ENCODE measurements at regions not wholly inside any gene's neighbourhood (a gene's known extent, or its start where the extent isn't known, plus 50 kb on each side); places are given as distances from the start of the nearest gene placed in this dataset.

GRCh38 chr5:167284222-167284890 lies 1007.1 kb upstream of the WWC1 start:
- H3K36me3 ChIP-seq (ENCODE audit: control insufficient read depth in 1 of 2, insufficient read depth in 2 of 2, low read depth in 1 of 2, low read length in 2 of 2) = no peaks in the 10 kb centered on the region
- H3K9me3 ChIP-seq (ENCODE audit: control insufficient read depth, low read length) = no peaks in the 10 kb centered on the region
- no peak overlapping the region for H2BK15ac ChIP-seq (ENCODE audit: low read depth, poor library complexity, severe bottlenecking)
- H2BK5ac ChIP-seq (ENCODE audit: low read depth, low read length, poor library complexity, severe bottlenecking) = no peak overlapping the region
- peak; percentile 27 for DNase-seq
- peaks cover 0 to 9% of the 10 kb centered on the region in 2 experiments for H3K27me3 ChIP-seq (ENCODE audit: control insufficient read depth in 1 of 2, insufficient read depth in 1 of 2, low read length in 2 of 2)
- 86% methylated on average over 6 of the region's 6 CpGs for WGBS
- H3K4me3 ChIP-seq (ENCODE audit: insufficient read depth in 1 of 2, low read depth in 1 of 2, low read length in 2 of 2) = no peak overlapping the region
- H3K23ac ChIP-seq (ENCODE audit: low read length in 2 of 2) = peak overlapping the region in 1 of 2 experiments; percentile 26
- H3K4ac ChIP-seq (ENCODE audit: low read depth in 1 of 2, low read length in 2 of 2) = no peak overlapping the region
- no peak overlapping the region for H2AK5ac ChIP-seq (ENCODE audit: low read length, severe bottlenecking)
- no peak overlapping the region for H2BK12ac ChIP-seq (ENCODE audit: low read length in 2 of 2)
- peak overlapping the region in 1 of 2 experiments; percentile 77 for H3K14ac ChIP-seq (ENCODE audit: low read length in 2 of 2)
- H3K18ac ChIP-seq (ENCODE audit: low read depth in 1 of 2, low read length in 2 of 2) = no peak overlapping the region
- H3K27ac ChIP-seq (ENCODE audit: low read length, poor library complexity, severe bottlenecking) = no peak overlapping the region
- H2BK120ac ChIP-seq (ENCODE audit: low read depth, low read length) = no peak overlapping the region
- H2AFZ ChIP-seq (ENCODE audit: low read depth, low read length) = no peak overlapping the region
- H3K9ac ChIP-seq (ENCODE audit: low read length) = no peak overlapping the region
- H3K4me1 ChIP-seq (ENCODE audit: control insufficient read depth, insufficient read depth, low read depth, low read length) = peaks cover 6% of the 10 kb centered on the region
- no peaks in the 10 kb centered on the region for H3K79me1 ChIP-seq (replicated peaks; ENCODE audit: low read length, poor library complexity, severe bottlenecking)
- H3K4me2 ChIP-seq (ENCODE audit: low read length, poor library complexity, severe bottlenecking) = no peak overlapping the region
- H4K8ac ChIP-seq (ENCODE audit: low read length) = no peak overlapping the region
- no peak overlapping the region for H4K91ac ChIP-seq (ENCODE audit: low read length)

GRCh38 chr5:167285591-167285990 lies 1005.9 kb upstream of the WWC1 start:
- no peak overlapping the region for H2BK120ac ChIP-seq (ENCODE audit: low read depth, low read length)
- no peak overlapping the region for H3K27ac ChIP-seq (ENCODE audit: low read length, poor library complexity, severe bottlenecking)
- H4K91ac ChIP-seq (ENCODE audit: low read length) = no peak overlapping the region
- no peak overlapping the region for H3K4me3 ChIP-seq (ENCODE audit: insufficient read depth in 1 of 2, low read depth in 1 of 2, low read length in 2 of 2)
- H3K23ac ChIP-seq (ENCODE audit: low read length in 2 of 2) = peak overlapping the region in 1 of 2 experiments; percentile 60
- H2BK12ac ChIP-seq (ENCODE audit: low read length in 2 of 2) = no peak overlapping the region
- H3K4ac ChIP-seq (ENCODE audit: low read depth in 1 of 2, low read length in 2 of 2) = no peak overlapping the region
- H2BK15ac ChIP-seq (ENCODE audit: low read depth, poor library complexity, severe bottlenecking) = no peak overlapping the region
- H3K9ac ChIP-seq (ENCODE audit: low read length) = no peak overlapping the region
- peak overlapping the region in 1 of 2 experiments; percentile 75 for H3K14ac ChIP-seq (ENCODE audit: low read length in 2 of 2)
- no peak overlapping the region for H2BK5ac ChIP-seq (ENCODE audit: low read depth, low read length, poor library complexity, severe bottlenecking)
- H3K9me3 ChIP-seq (ENCODE audit: control insufficient read depth, low read length) = no peaks in the 10 kb centered on the region
- no peak overlapping the region for H4K8ac ChIP-seq (ENCODE audit: low read length)
- H3K36me3 ChIP-seq (ENCODE audit: control insufficient read depth in 1 of 2, insufficient read depth in 2 of 2, low read depth in 1 of 2, low read length in 2 of 2) = no peaks in the 10 kb centered on the region
- H3K27me3 ChIP-seq (ENCODE audit: control insufficient read depth in 1 of 2, insufficient read depth in 1 of 2, low read length in 2 of 2) = peaks cover 0 to 9% of the 10 kb centered on the region in 2 experiments
- no peak overlapping the region for H2AK5ac ChIP-seq (ENCODE audit: low read length, severe bottlenecking)
- DNase-seq = no peak
- H3K4me2 ChIP-seq (ENCODE audit: low read length, poor library complexity, severe bottlenecking) = no peak overlapping the region
- H3K4me1 ChIP-seq (ENCODE audit: control insufficient read depth, insufficient read depth, low read depth, low read length) = peaks cover 2% of the 10 kb centered on the region
- H3K18ac ChIP-seq (ENCODE audit: low read depth in 1 of 2, low read length in 2 of 2) = peak overlapping the region in 1 of 2 experiments; percentile 34
- H3K79me1 ChIP-seq (replicated peaks; ENCODE audit: low read length, poor library complexity, severe bottlenecking) = no peaks in the 10 kb centered on the region
- WGBS = 88% methylated on average over 5 of the region's 5 CpGs
- peak overlapping the region; percentile 37 for H2AFZ ChIP-seq (ENCODE audit: low read depth, low read length)

- peaks cover 0 to 14% of the 10 kb centered on the region in 2 experiments for H3K27me3 ChIP-seq (ENCODE audit: control insufficient read depth in 1 of 2, insufficient read depth in 1 of 2, low read length in 2 of 2)
- no peak overlapping the region for H3K14ac ChIP-seq (ENCODE audit: low read length in 2 of 2)
- H3K4me3 ChIP-seq (ENCODE audit: insufficient read depth in 1 of 2, low read depth in 1 of 2, low read length in 2 of 2) = no peak overlapping the region
- no peak overlapping the region for H2BK5ac ChIP-seq (ENCODE audit: low read depth, low read length, poor library complexity, severe bottlenecking)
- no peak for DNase-seq
- H3K36me3 ChIP-seq (ENCODE audit: control insufficient read depth in 1 of 2, insufficient read depth in 2 of 2, low read depth in 1 of 2, low read length in 2 of 2) = no peaks in the 10 kb centered on the region
- H3K4me1 ChIP-seq (ENCODE audit: control insufficient read depth, insufficient read depth, low read depth, low read length) = peaks cover 2% of the 10 kb centered on the region
- no peak overlapping the region for H3K23ac ChIP-seq (ENCODE audit: low read length in 2 of 2)
- no peak overlapping the region for H3K4me2 ChIP-seq (ENCODE audit: low read length, poor library complexity, severe bottlenecking)
- WGBS = 100% methylated on average over 1 of the region's 1 CpG
- H2AK5ac ChIP-seq (ENCODE audit: low read length, severe bottlenecking) = no peak overlapping the region
- H4K8ac ChIP-seq (ENCODE audit: low read length) = no peak overlapping the region
- no peak overlapping the region for H4K91ac ChIP-seq (ENCODE audit: low read length)
- H3K9ac ChIP-seq (ENCODE audit: low read length) = no peak overlapping the region
- no peak overlapping the region for H2AFZ ChIP-seq (ENCODE audit: low read depth, low read length)
- H2BK120ac ChIP-seq (ENCODE audit: low read depth, low read length) = no peak overlapping the region
- no peak overlapping the region for H2BK12ac ChIP-seq (ENCODE audit: low read length in 2 of 2)
- no peaks in the 10 kb centered on the region for H3K79me1 ChIP-seq (replicated peaks; ENCODE audit: low read length, poor library complexity, severe bottlenecking)
- H3K27ac ChIP-seq (ENCODE audit: low read length, poor library complexity, severe bottlenecking) = no peak overlapping the region
- no peak overlapping the region for H2BK15ac ChIP-seq (ENCODE audit: low read depth, poor library complexity, severe bottlenecking)
- no peaks in the 10 kb centered on the region for H3K9me3 ChIP-seq (ENCODE audit: control insufficient read depth, low read length)
- H3K4ac ChIP-seq (ENCODE audit: low read depth in 1 of 2, low read length in 2 of 2) = no peak overlapping the region
- H3K18ac ChIP-seq (ENCODE audit: low read depth in 1 of 2, low read length in 2 of 2) = no peak overlapping the region
These were observed 1004.6 kb upstream of the WWC1 start for GRCh38 chr5:167286891-167287290.

GRCh38 chr5:167290478-167290877 lies 1001.0 kb upstream of the WWC1 start:
- no peak overlapping the region for H2BK12ac ChIP-seq (ENCODE audit: low read length in 2 of 2)
- H3K14ac ChIP-seq (ENCODE audit: low read length in 2 of 2) = no peak overlapping the region
- peaks cover 2% of the 10 kb centered on the region for H3K4me1 ChIP-seq (ENCODE audit: control insufficient read depth, insufficient read depth, low read depth, low read length)
- H3K27ac ChIP-seq (ENCODE audit: low read length, poor library complexity, severe bottlenecking) = no peak overlapping the region
- peaks cover 0 to 19% of the 10 kb centered on the region in 2 experiments for H3K27me3 ChIP-seq (ENCODE audit: control insufficient read depth in 1 of 2, insufficient read depth in 1 of 2, low read length in 2 of 2)
- H3K23ac ChIP-seq (ENCODE audit: low read length in 2 of 2) = no peak overlapping the region
- H3K9me3 ChIP-seq (ENCODE audit: control insufficient read depth, low read length) = no peaks in the 10 kb centered on the region
- H3K4me2 ChIP-seq (ENCODE audit: low read length, poor library complexity, severe bottlenecking) = no peak overlapping the region
- H3K36me3 ChIP-seq (ENCODE audit: control insufficient read depth in 1 of 2, insufficient read depth in 2 of 2, low read depth in 1 of 2, low read length in 2 of 2) = no peaks in the 10 kb centered on the region
- H2BK120ac ChIP-seq (ENCODE audit: low read depth, low read length) = no peak overlapping the region
- no peak for DNase-seq
- H2BK15ac ChIP-seq (ENCODE audit: low read depth, poor library complexity, severe bottlenecking) = no peak overlapping the region
- WGBS = 98% methylated on average over 1 of the region's 1 CpG
- H2AFZ ChIP-seq (ENCODE audit: low read depth, low read length) = no peak overlapping the region
- no peak overlapping the region for H4K91ac ChIP-seq (ENCODE audit: low read length)
- H3K18ac ChIP-seq (ENCODE audit: low read depth in 1 of 2, low read length in 2 of 2) = no peak overlapping the region
- no peaks in the 10 kb centered on the region for H3K79me1 ChIP-seq (replicated peaks; ENCODE audit: low read length, poor library complexity, severe bottlenecking)
- no peak overlapping the region for H3K4ac ChIP-seq (ENCODE audit: low read depth in 1 of 2, low read length in 2 of 2)
- H4K8ac ChIP-seq (ENCODE audit: low read length) = no peak overlapping the region
- H3K9ac ChIP-seq (ENCODE audit: low read length) = no peak overlapping the region
- no peak overlapping the region for H3K4me3 ChIP-seq (ENCODE audit: insufficient read depth in 1 of 2, low read depth in 1 of 2, low read length in 2 of 2)
- H2BK5ac ChIP-seq (ENCODE audit: low read depth, low read length, poor library complexity, severe bottlenecking) = no peak overlapping the region
- no peak overlapping the region for H2AK5ac ChIP-seq (ENCODE audit: low read length, severe bottlenecking)
